Lower leg skin (tissue), 4 donors: ENCODE measurements at regions not wholly inside any gene's neighbourhood (a gene's known extent, or its start where the extent isn't known, plus 50 kb on each side); places are given as distances from the start of the nearest gene placed in this dataset.
"Not testable (repeated sequence)": the region's sequence is repeated elsewhere in the genome, so short reads cannot be mapped to it uniquely, and the experiment has no call there.

ENCODE experiments used
- DNase-seq, 2 donors: peaks; one replicate each; pipeline ENCODE4 v3.0.0-alpha.2; 2019; ENCODE audit warnings: low spot score in 2 of 2
- H3K4me3 ChIP-seq: fragments of 200-600 bp; sonication (generic); 2 replicates; pipeline ENCODE4 v1.5.1; 2017; ENCODE audit warnings: mild to moderate bottlenecking, low read depth; ENCODE audit not compliant: poor library complexity, severe bottlenecking
- POLR2A ChIP-seq, 2 donors: fragments of 450-650 bp; IDR thresholded peaks; one replicate each; pipeline ENCODE4 v1.6.1; 2016 to 2017; ENCODE audit warnings: antibody characterized with exemption in 2 of 2, mild to moderate bottlenecking in 1 of 2, moderate library complexity in 1 of 2
- WGBS, 2 donors: methylation state at CpG; one replicate each; pipeline ENCODE4 v1.1.5; 2018; 5-methylcytosine and 5-hydroxymethylcytosine counted together
- intact Hi-C: fragments of 100-400 bp; cut with DNase I; formaldehyde crosslinking; loops from one replicate; pipeline ENCODE4 v1.15.0; 2023; ENCODE audit warnings: low total_unique reads
- TF ChIP-seq, protein P1 (sequence below), 3 donors: fragments of 450-650 bp; IDR thresholded peaks; one replicate each; pipeline ENCODE4 v1.5.1; 2016; ENCODE audit warnings: antibody characterized with exemption in 3 of 3, mild to moderate bottlenecking in 3 of 3, moderate library complexity in 2 of 3

DNA sequence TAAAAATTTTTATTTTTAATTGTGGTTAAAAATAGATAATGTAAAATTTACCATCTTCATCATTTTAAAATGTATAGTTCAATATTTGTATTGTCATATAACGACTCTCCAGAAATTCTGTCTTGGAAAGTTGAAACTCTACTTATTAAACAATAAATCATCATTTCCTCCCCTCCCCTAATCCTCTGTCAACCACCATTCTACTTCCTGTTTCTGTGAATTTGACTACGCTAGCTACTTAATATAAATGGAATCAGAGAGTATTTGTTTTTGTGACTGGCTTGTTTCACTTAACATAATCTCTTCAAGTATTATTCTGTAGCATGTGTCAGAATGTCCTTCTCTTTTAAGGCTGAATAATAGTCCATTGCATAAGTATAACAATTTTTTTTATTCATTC, 729.0 kb upstream of the AADAT start:
- H3K4me3 ChIP-seq: no peak overlapping the region
- no peak for DNase-seq
- intact Hi-C loops: no loop called here
- WGBS, 2 donors: 55 to 63% methylated on average over 2 of the region's 2 CpGs
- no peak for TF ChIP-seq POLR2A (IDR thresholded peaks at IDR 0.05)
- TF ChIP-seq, protein P1, sequence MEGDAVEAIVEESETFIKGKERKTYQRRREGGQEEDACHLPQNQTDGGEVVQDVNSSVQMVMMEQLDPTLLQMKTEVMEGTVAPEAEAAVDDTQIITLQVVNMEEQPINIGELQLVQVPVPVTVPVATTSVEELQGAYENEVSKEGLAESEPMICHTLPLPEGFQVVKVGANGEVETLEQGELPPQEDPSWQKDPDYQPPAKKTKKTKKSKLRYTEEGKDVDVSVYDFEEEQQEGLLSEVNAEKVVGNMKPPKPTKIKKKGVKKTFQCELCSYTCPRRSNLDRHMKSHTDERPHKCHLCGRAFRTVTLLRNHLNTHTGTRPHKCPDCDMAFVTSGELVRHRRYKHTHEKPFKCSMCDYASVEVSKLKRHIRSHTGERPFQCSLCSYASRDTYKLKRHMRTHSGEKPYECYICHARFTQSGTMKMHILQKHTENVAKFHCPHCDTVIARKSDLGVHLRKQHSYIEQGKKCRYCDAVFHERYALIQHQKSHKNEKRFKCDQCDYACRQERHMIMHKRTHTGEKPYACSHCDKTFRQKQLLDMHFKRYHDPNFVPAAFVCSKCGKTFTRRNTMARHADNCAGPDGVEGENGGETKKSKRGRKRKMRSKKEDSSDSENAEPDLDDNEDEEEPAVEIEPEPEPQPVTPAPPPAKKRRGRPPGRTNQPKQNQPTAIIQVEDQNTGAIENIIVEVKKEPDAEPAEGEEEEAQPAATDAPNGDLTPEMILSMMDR (IDR thresholded peaks at IDR 0.05): no peak

DNA sequence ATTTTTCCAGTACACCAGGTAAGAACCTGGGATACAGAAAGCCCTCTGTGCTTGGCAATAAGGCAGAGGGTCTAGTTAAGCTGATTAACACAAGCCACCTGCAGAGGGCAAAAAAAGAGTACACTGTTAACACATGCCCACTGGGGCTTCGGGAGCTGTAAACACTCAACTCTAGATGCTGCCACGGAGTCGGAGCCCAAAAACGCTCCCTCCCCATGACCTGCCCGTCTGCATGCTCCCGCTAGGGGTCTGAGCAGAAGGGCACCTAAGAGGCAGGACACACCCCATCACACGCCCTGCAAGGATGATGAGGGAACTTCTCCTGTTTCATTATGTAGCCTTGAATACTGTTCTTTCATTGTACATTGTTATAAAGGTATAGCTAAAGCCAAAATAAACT, 715.6 kb upstream of the AADAT start:
- intact Hi-C loops: no loop called here
- H3K4me3 ChIP-seq: no peak overlapping the region
- 77 to 86% methylated on average over 7 of the region's 7 CpGs for WGBS, 2 donors
- TF ChIP-seq, protein P1 (IDR thresholded peaks at IDR 0.05): no peak
- no peak for TF ChIP-seq POLR2A (IDR thresholded peaks at IDR 0.05)
- DNase-seq: no peak

DNA sequence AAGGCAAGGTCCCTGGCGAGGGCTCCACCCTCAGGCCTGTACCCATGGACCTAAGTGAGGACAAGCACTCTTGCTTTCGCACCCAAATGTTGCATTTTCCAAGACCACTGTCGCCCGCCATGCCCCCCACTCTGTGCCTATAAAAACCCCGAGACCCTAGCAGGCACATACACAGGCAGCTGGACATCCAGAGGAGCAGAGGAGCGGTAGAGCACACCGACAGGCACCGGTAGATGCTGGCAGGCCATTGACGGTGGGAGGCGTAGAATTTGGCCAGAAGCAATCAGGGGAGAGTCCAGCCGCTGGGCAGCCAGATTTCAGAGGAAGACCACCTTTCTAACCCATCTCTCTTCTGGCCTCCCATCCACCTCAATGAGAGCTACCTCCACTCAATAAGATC, 715.2 kb upstream of the AADAT start:
- DNase-seq: no peak
- 92 to 94% methylated on average over 11 of the region's 11 CpGs for WGBS, 2 donors
- intact Hi-C loops: no loop called here
- H3K4me3 ChIP-seq: no peak overlapping the region
- TF ChIP-seq, protein P1 (IDR thresholded peaks at IDR 0.05): no peak
- no peak for TF ChIP-seq POLR2A (IDR thresholded peaks at IDR 0.05)

DNA sequence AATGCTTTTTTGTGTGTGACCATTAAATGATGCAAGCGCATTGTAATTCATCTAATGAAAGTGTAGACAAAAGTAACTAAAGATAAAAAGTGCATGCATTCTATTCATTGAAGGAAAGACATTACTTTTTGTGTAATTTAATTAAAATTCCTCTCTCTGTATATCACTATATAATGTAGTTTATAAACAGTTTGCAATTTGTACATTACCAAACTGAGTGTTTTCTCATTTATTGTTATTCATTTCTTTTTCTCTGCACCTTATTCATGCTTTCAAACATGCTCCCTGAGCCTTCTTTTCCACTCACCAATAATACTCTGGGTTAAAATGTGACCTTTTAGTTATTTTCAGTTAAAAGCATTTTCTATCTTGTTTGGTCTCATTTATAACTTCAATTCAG, 713.7 kb upstream of the AADAT start:
- H3K4me3 ChIP-seq: no peak overlapping the region
- WGBS, 2 donors: 96 to 98% methylated on average over 1 of the region's 1 CpG
- TF ChIP-seq POLR2A (IDR thresholded peaks at IDR 0.05): no peak
- no peak for DNase-seq
- intact Hi-C loops: no loop called here

DNA sequence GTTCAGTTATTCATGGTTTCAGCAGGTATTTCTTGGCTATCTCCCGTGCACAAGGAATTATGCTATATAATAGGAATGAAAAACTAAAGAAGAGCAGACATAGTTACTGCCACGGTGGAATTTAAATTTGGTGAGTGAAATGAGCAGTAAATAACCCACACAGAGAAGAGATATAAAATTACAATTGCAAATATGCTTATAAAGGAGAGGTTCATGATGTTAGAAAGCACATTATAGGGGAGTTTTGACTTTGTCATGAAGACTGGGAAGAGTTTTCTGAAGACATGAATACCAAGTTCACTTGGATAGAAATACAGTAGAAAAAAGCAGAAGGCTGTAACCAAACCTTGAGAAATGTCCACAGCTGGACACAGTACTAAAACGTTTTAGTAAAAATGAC, 712.0 kb upstream of the AADAT start:
- TF ChIP-seq, protein P1 (IDR thresholded peaks at IDR 0.05): no peak
- no peak for TF ChIP-seq POLR2A (IDR thresholded peaks at IDR 0.05)
- intact Hi-C loops: no loop called here
- 64 to 72% methylated on average over 3 of the region's 3 CpGs for WGBS, 2 donors
- no peak overlapping the region for H3K4me3 ChIP-seq
- DNase-seq: no peak

DNA sequence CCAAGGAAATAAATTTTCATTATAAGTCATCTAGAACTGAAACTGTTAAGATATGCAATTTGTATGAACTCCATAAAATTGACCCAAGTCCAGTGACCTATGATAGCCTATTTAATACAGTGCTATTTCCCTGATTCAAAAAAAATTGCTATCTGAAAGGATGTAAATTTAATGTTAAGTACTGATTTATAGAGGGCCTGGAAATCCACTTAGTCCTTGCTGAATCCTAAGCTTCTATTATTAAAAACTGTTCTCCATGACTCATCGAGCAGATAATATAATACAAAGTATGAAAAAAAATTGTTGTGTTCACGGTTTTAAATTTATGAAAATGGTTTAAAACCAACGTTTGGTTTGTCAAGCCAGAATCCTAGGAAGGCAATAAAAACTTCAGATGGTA, 704.8 kb upstream of the AADAT start:
- no peak overlapping the region for H3K4me3 ChIP-seq
- no peak for DNase-seq
- TF ChIP-seq, protein P1 (IDR thresholded peaks at IDR 0.05): no peak
- TF ChIP-seq POLR2A (IDR thresholded peaks at IDR 0.05): no peak
- intact Hi-C loops: no loop called here
- 36 to 54% methylated on average over 3 of the region's 3 CpGs for WGBS, 2 donors

DNA sequence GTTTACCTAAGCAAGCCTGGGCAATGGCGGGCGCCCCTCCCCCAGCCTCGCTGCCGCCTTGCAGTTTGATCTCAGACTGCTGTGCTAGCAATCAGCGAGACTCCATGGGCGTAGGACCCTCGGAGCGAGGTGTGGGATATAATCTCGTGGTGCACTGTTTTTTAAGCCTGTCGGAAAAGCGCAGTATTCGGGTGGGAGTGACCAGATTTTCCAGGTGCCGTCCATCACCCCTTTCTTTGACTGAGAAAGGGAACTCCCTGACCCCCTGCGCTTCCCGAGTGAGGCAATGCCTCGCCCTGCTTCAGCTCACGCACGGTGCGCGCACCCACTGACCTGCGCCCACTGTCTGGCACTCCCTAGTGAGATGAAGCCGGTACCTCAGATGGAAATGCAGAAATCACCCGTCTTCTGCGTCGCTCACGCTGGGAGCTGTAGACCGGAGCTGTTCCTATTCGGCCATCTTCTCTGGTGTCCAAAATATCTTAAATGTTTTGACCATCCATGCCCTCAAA, 698.8 kb upstream of the AADAT start:
- DNase-seq, H3K4me3 ChIP-seq: not testable (repeated sequence)
- 88 to 91% methylated on average over 24 to 26 of the region's 28 CpGs for WGBS, 2 donors
- intact Hi-C loops: loop anchor here (10.0 kb wide), 1 partner anchor 654 kb away; no protein-coding TSS in a partner anchor
